ENCODE measurements at regions not wholly inside any gene's neighbourhood (a gene's known extent, or its start where the extent isn't known, plus 50 kb on each side); places are given as distances from the start of the nearest gene placed in this dataset.

GRCh38 chr7:41046776-41047175, 656.1 kb downstream of the INHBA start:
- TF ChIP-seq ZFP3 (CRISPR knock-in tag; IDR thresholded peaks at IDR 0.05) (no peak), ARNTL (CRISPR knock-in tag; IDR thresholded peaks at IDR 0.05; ENCODE audit: borderline replicate concordance, low read depth) (no peak), CREB5 (CRISPR knock-in tag; IDR thresholded peaks at IDR 0.05; ENCODE audit: low read depth) (no peak)

Measured in SK-N-SH treated with all-trans-retinoic acid at 6 μM for 48 hours (cell line).